RKO (cell line): ENCODE measurements at regions not wholly inside any gene's neighbourhood (a gene's known extent, or its start where the extent isn't known, plus 50 kb on each side); places are given as distances from the start of the nearest gene placed in this dataset.
A peak's percentile ranks its signal among the peaks of the same experiment; 100 is the strongest.
"Not testable (repeated sequence)": the region's sequence is repeated elsewhere in the genome, so short reads cannot be mapped to it uniquely, and the experiment has no call there.

Source experiments
- DNase-seq: peaks from one replicate; pipeline ENCODE4 v3.0.0-alpha.2; 2016; ENCODE audit warnings: low spot score

- no peak for DNase-seq
These were observed 143.0 kb upstream of the ANKRD55 start for GRCh38 chr5:56376128-56376527.

DNA sequence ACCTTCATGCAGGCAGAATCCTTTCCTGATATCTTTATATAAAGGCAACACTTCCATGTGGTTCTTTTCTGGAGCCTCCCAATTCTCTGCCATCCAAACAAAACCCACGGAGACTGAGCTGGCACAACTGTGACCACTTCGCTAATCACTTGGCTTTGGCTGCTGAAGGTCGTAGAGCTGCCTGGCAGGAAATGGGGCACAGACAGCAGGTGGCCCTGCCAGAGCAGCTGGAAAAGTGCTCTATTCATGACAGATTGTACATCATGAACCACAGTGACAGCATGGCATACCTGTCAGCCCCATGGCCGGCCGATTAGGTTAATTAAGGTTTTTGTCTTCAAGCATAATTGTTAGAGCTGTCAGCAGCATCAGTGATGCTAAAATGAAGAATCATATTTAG lies 141.9 kb upstream of the ANKRD55 start:
- no peak for DNase-seq

- DNase-seq, result not testable (repeated sequence)
These were observed 139.4 kb upstream of the ANKRD55 start for GRCh38 chr5:56372491-56372890.

DNA sequence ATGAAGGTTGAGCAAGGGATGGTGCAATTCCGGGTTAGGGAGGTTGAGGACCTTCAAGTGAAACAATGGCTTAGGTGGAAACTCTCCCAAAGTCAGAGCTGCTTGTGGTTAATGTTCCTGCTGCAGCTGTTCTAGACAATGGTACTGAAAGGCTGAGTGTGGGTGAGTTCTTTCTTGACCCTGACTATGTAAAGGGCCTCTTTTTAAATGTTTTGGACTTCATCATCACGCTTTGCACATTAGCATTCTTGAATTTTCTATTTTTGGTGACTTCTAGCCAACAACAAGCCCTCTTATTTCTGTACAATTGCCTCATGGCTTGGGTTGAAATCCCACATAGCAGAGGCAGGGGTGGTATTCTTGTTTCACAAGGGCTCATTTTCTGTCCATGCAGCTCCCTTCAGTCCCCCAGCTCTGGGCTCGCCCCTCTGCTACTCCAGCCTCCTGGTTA lies 136.3 kb upstream of the ANKRD55 start:
- DNase-seq, result no peak

DNA sequence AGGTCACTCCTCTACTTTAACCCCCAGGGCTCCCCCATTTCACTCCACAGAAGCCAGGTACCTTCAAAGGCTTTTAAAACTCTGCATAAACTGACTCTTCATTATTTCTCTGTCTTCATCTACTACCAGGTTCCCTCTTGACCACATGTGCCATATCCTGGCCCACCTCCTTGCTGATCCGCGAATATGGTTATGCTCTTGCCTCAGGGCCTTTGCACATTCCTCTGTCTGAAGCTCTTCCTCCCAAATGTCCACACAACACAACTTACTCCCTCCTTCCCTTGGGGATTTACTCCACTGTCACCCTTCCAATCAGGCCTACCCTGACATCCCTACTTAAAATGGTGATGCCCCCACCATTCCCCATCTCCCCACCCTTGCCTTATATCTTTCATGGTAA lies 134.6 kb upstream of the ANKRD55 start:
- no peak for DNase-seq

- no peak for DNase-seq
These were observed 133.9 kb upstream of the ANKRD55 start for GRCh38 chr5:56366986-56367385.

DNA sequence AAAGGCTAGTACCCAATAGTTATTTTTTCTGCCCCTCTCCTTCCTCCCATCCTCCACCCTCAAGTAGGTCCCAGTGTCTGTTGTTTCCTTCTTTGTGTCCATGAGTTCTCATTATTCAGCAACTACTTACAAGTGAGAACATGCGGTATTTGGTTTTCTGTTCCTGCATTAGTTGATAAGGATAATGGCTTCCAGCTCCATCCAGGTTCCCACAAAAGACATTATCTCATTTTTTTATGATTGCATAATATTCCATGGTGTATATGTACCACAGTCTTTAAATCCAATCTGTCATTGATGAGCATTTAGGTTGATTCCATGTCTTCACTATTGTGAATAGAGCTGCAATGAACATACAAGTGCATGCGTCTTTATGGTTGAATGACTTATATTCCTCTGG lies 128.3 kb upstream of the ANKRD55 start:
- DNase-seq, result no peak

- DNase-seq, result no peak
These were observed 127.7 kb upstream of the ANKRD55 start for GRCh38 chr5:56360816-56361215.

DNA sequence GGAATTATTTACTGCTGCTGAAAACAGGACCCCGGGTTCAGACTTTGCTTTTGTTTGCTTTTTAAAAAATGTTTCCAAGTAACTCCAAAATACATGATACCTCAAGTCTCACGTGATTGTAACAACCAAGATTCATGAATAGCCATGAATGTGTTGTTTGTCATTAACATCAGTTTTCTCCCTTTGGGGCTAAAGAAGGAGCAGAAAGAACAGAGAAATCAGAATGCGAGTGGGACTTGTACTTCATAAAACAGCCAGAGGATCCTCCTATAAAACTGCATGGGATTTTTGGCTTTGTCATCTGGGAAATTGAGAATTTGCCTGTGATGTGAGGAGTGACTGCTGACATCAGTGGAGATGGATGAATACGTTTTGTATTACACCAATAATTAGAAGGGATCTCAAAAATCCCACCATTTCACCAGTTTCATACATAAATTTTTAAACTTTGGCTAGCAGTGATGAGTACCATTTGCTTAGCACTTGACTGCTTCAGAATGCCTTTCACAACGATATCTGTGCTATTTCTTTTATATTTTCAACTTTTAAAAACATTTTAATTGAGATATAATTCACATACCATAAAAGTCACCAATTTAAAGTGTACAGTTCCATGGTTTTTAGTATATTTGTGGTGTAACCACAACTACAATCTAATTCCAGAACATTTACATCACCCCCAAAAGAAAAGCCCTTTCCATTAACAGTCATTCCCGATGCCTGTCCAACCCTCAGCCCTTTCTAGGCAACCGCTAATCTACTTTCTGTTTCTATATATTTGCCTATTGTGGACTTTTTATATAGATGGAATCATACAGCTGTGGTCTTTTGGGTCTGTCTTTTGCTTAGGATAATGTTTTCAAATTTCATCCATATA lies 126.9 kb upstream of the ANKRD55 start:
- no peak for DNase-seq

GRCh38 chr5:56358703-56359681 lies 125.9 kb upstream of the ANKRD55 start:
- DNase-seq, result no peak

- no peak for DNase-seq
These were observed 124.9 kb upstream of the ANKRD55 start for GRCh38 chr5:56358046-56358445.

DNA sequence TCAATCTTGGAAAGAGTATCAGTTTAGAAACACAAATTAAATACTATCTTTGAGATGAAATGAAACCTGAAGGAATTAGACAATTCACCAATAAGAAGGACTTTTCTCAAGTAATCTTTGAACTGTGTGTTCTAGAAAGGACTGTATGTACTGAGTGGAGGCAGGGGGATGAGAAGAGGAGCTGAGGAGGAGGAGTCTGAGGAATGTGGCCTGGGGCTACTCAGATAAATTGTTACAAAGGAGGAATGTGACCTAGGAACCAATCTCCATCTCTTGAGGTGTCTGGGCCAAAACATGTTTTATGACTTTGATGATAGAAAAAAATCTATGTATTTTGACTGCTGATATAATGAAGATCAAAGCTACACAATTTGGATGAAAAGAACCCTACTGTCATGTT lies 124.3 kb upstream of the ANKRD55 start:
- no peak for DNase-seq

DNA sequence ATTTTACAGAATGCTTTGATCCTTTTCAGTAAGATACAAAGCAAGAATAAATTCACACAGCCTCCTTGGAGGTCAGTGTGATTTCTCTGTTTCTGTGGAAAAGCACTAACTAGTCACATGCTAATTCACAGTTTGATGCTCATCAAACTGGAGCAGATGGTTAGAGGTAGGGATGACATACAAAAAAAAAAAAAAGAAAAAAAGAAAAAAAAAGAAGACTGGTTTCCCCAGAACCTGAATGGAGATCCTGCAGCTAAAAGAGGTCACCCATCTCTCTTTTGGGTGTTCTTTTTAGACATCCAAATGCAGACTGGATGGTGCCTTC lies 123.7 kb upstream of the ANKRD55 start:
- no peak for DNase-seq

- DNase-seq, result no peak
These were observed 123.1 kb upstream of the ANKRD55 start for GRCh38 chr5:56356121-56356835.

DNA sequence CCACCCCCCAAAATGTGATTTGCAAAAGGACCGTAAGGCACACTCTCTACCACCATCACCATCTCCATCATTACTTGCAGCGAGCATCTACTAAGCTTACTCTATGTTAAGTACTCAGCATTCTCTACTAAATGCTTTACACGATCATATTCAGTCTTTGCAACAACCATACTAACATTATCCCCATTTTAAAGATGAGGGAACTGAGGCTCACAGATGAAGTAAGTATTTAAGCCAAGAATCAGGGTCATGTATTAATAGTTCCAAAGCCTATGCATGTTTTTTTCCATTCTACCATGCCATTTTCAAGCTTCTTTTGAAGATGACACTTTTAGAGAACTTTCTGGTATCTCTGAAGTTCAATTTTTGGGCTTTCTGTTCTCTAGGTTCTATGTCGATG lies 121.7 kb upstream of the ANKRD55 start:
- DNase-seq, result no peak

GRCh38 chr5:56352808-56353590 lies 119.9 kb upstream of the ANKRD55 start:
- no peak for DNase-seq

GRCh38 chr5:56350597-56351170 lies 117.6 kb upstream of the ANKRD55 start:
- peak; percentile 74 for DNase-seq

DNA sequence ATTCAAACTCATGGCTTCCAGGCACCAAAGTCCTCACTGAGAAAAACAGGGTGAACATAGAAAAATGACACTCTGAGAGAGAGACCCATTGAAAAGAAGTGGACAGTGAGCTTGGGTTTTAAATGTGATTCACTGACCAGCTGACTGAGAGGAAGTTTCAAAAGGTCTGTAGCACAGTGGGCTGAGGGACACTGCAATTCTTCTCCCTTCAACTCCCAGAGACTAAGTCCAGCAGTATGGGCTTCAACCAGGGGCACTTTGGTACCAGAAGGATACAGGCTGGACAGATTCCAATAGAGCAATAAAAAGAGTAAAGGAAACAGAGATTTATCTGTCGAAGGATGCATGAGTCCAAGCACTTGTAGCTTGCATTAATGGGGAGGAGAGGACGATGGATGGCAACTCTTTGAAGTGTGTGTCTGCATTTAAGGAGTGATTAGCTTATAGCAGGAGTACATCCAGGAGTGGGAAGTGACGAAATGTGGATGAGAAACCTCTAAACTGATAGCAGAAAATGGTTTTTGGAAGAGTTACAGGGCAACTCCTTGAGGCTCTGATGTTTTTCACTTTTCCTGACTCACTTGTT lies 117.0 kb upstream of the ANKRD55 start:
- DNase-seq, result no peak

- no peak for DNase-seq
These were observed 116.3 kb upstream of the ANKRD55 start for GRCh38 chr5:56349461-56349860.

DNA sequence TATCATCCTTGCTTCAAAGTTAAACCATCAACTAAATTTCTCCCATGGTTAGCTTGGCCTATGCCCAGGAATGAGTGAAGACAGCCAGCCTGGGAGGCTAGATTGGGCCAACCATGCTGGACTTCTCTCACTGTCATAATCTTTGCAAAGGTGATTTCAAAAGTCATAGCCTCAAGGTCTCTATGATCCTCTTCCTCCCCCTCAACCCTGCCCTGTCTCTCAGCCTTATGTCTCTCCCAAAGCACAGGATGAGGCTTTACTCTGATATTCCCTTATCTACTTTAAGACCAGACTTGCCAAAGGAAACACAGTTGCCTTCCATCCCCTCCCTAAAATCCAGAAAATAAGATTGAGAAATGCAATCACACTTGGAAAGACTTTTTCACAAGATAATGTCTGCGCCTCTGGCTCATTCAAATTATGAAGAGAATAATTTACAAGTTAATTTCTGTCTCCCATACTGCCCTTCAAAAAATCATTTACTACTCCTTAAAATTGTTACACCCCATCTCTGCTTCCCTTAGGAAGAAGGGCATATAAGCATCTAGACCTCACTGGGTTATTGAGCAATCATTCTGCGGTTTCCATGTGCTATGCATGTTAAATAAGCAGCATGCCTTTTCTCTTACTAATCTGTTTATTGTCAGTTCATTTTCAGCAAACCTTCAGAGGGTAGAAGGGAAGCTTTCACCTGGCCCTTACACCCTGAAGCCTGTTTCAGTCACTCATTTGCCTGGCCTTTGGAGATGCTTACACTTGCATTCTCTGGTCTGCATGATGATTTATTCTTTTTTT lies 113.8 kb upstream of the ANKRD55 start:
- DNase-seq, result peak; percentile 22
